Activated B cell treated with CpG ODN at 0.5 μM for 24 hours (primary cell): ENCODE measurements at regions not wholly inside any gene's neighbourhood (a gene's known extent, or its start where the extent isn't known, plus 50 kb on each side); places are given as distances from the start of the nearest gene placed in this dataset.

Experiments used
- ATAC-seq: fragments of 200-7000 bp; cut with Tn5 transposase; one replicate; pipeline ENCODE4 v1.10.0; 2021; ENCODE audit warnings: low read depth, mild to moderate bottlenecking, moderate library complexity
- CTCF ChIA-PET: fragments of 350-600 bp; sonication (Branson Sonifier 250); formaldehyde crosslinking; loops from one replicate; lab custom pipeline; 2021; ENCODE audit warnings: antibody characterized with exemption; lab: Charles Lee
- POLR2A ChIA-PET: fragments of 350-600 bp; sonication (Branson Sonifier 250); formaldehyde crosslinking; loops from one replicate; lab custom pipeline; 2021; ENCODE audit warnings: antibody characterized with exemption; lab: Charles Lee
- DNase-seq: peaks from one replicate; pipeline ENCODE4 v3.0.0; 2022
- H3K27ac Mint-ChIP-seq: one replicate; pipeline ENCODE4 v1.8.0; 2020; ENCODE audit warnings: mixed read lengths
- H3K27me3 Mint-ChIP-seq: one replicate; pipeline ENCODE4 v1.8.0; 2021; ENCODE audit warnings: mixed read lengths
- H3K36me3 Mint-ChIP-seq: one replicate; pipeline ENCODE4 v1.8.0; 2021; ENCODE audit warnings: low read depth, mixed read lengths
- H3K4me1 Mint-ChIP-seq: one replicate; pipeline ENCODE4 v1.8.0; 2021; ENCODE audit warnings: mixed read lengths
- H3K4me3 Mint-ChIP-seq: one replicate; pipeline ENCODE4 v1.8.0; 2020; ENCODE audit warnings: mild to moderate bottlenecking, mixed read lengths
- H3K9me3 Mint-ChIP-seq: one replicate; pipeline ENCODE4 v1.8.0; 2020; ENCODE audit warnings: mixed read lengths
- CTCF ChIP-seq: fragments of 200-600 bp; IDR thresholded peaks from one replicate; pipeline ENCODE4 v1.8.0; 2022; ENCODE audit warnings: antibody characterized with exemption, mild to moderate bottlenecking
- intact Hi-C: fragments of 100-400 bp; cut with micrococcal nuclease; formaldehyde crosslinking; loops from one replicate; pipeline ENCODE4 v1.15.1; 2024

GRCh38 chr4:189494407-189494806 is 446.3 kb upstream of the FRG1 start:
- H3K36me3 Mint-ChIP-seq: no peaks in the 10 kb centered on the region
- H3K4me1 Mint-ChIP-seq: no peaks in the 10 kb centered on the region
- DNase-seq: no peak
- POLR2A ChIA-PET: no interaction called here
- peaks cover 6% of the 10 kb centered on the region for H3K9me3 Mint-ChIP-seq
- TF ChIP-seq CTCF: no peak
- H3K27ac Mint-ChIP-seq: no peak overlapping the region
- H3K27me3 Mint-ChIP-seq: no peaks in the 10 kb centered on the region
- intact Hi-C loops: no loop called here
- no peak for ATAC-seq
- no peak overlapping the region for H3K4me3 Mint-ChIP-seq
- CTCF ChIA-PET: no interaction called here

GRCh38 chr4:189497516-189497915 is 443.2 kb upstream of the FRG1 start:
- Mint-ChIP-seq H3K27ac (no peak overlapping the region), H3K36me3 (no peaks in the 10 kb centered on the region), H3K27me3 (no peaks in the 10 kb centered on the region), H3K4me1 (no peaks in the 10 kb centered on the region), H3K4me3 (no peak overlapping the region), H3K9me3 (no peaks in the 10 kb centered on the region)
- ChIA-PET CTCF (interaction anchor here (0.5 kb wide), 1 partner anchor 207 kb away, joined by 3 read pairs; no protein-coding TSS in a partner anchor), POLR2A (no interaction called here)
- DNase-seq (no peak), ATAC-seq (no peak)
- no peak for TF ChIP-seq CTCF
- intact Hi-C loops: no loop called here

- ChIA-PET POLR2A (no interaction called here), CTCF (no interaction called here)
- Mint-ChIP-seq H3K4me1 (no peaks in the 10 kb centered on the region), H3K4me3 (no peak overlapping the region), H3K36me3 (no peaks in the 10 kb centered on the region), H3K9me3 (no peaks in the 10 kb centered on the region), H3K27ac (no peak overlapping the region), H3K27me3 (no peaks in the 10 kb centered on the region)
- TF ChIP-seq CTCF: no peak
- ATAC-seq: no peak
- intact Hi-C loops: no loop called here
- DNase-seq: no peak
Measured at GRCh38 chr4:189497996-189498395, 442.7 kb upstream of the FRG1 start.

- intact Hi-C loops: no loop called here
- no peak for DNase-seq
- ATAC-seq: no peak
- no peaks in the 10 kb centered on the region for H3K4me1 Mint-ChIP-seq
- no peak for TF ChIP-seq CTCF
- no peaks in the 10 kb centered on the region for H3K27me3 Mint-ChIP-seq
- H3K9me3 Mint-ChIP-seq: no peaks in the 10 kb centered on the region
- H3K36me3 Mint-ChIP-seq: no peaks in the 10 kb centered on the region
- no peak overlapping the region for H3K4me3 Mint-ChIP-seq
- ChIA-PET CTCF (no interaction called here), POLR2A (no interaction called here)
- H3K27ac Mint-ChIP-seq: no peak overlapping the region
Measured at GRCh38 chr4:189498457-189498856, 442.2 kb upstream of the FRG1 start.

- POLR2A ChIA-PET: no interaction called here
- ATAC-seq: no peak
- Mint-ChIP-seq H3K4me1 (no peaks in the 10 kb centered on the region), H3K27ac (no peak overlapping the region), H3K4me3 (no peak overlapping the region), H3K9me3 (no peaks in the 10 kb centered on the region), H3K27me3 (no peaks in the 10 kb centered on the region), H3K36me3 (no peaks in the 10 kb centered on the region)
- CTCF ChIA-PET: no interaction called here
- intact Hi-C loops: no loop called here
- DNase-seq: no peak
- no peak for TF ChIP-seq CTCF
Measured at GRCh38 chr4:189499696-189500095, 441.0 kb upstream of the FRG1 start.
